Tibial nerve (tissue), 4 donors: ENCODE measurements at regions not wholly inside any gene's neighbourhood (a gene's known extent, or its start where the extent isn't known, plus 50 kb on each side); places are given as distances from the start of the nearest gene placed in this dataset.

Source experiments
- EP300 ChIP-seq, 2 donors: sonication (generic); formaldehyde crosslinking; IDR thresholded peaks; one replicate each; pipeline ENCODE4 v1.6.1; 2017; ENCODE audit warnings: antibody characterized with exemption in 2 of 2, mild to moderate bottlenecking in 1 of 2
- POLR2A ChIP-seq, 2 donors: fragments of 450-650 bp; IDR thresholded peaks; one replicate each; pipeline ENCODE4 v1.6.1; 2017; ENCODE audit warnings: antibody characterized with exemption in 2 of 2, mild to moderate bottlenecking in 2 of 2, moderate library complexity in 2 of 2
- TF ChIP-seq, protein P1 (sequence below), 5 experiments: fragments of 200-600 bp in 3 of 5; fragments of 450-650 bp in 2 of 5; sonication (generic) in 3 of 5; IDR thresholded peaks; one replicate each; pipeline ENCODE4 v1.5.1; 2016 to 2019; ENCODE audit warnings: antibody characterized with exemption in 5 of 5, mild to moderate bottlenecking in 3 of 5, moderate library complexity in 2 of 5

DNA sequence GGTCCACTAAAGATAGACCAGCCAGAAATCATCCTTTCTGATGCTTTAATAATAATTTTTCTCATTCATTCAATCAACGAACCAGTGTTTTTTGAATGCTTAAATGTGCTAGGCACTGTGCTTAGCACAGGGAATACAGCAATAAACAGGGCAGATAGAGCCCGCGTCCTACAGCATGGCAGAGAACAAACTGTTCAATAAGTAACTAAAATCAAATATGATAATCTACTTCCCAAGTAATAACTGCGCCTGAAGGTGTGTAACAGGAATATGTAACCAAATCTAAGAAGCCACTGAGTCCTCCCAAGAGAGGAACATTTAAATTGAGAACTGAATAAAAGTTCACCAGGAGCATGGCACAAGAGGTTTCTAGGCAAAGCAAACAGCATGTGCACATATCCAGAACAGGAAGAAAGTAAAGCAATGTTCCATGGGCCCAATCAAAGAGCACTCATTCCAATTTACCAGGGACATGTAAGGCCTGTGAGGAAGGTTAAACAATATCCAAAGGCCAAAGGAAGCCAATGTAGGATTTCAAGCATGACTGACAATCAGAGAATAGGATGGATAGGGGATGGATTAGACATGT lies 311.0 kb upstream of the RARB start:
- TF ChIP-seq, protein P1, sequence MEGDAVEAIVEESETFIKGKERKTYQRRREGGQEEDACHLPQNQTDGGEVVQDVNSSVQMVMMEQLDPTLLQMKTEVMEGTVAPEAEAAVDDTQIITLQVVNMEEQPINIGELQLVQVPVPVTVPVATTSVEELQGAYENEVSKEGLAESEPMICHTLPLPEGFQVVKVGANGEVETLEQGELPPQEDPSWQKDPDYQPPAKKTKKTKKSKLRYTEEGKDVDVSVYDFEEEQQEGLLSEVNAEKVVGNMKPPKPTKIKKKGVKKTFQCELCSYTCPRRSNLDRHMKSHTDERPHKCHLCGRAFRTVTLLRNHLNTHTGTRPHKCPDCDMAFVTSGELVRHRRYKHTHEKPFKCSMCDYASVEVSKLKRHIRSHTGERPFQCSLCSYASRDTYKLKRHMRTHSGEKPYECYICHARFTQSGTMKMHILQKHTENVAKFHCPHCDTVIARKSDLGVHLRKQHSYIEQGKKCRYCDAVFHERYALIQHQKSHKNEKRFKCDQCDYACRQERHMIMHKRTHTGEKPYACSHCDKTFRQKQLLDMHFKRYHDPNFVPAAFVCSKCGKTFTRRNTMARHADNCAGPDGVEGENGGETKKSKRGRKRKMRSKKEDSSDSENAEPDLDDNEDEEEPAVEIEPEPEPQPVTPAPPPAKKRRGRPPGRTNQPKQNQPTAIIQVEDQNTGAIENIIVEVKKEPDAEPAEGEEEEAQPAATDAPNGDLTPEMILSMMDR (IDR thresholded peaks at IDR 0.05): no peak
- TF ChIP-seq POLR2A (IDR thresholded peaks at IDR 0.05): no peak
- TF ChIP-seq EP300 (IDR thresholded peaks at IDR 0.05): no peak
